Muscle of arm (tissue), 1 donor: ENCODE measurements at regions not wholly inside any gene's neighbourhood (a gene's known extent, or its start where the extent isn't known, plus 50 kb on each side); places are given as distances from the start of the nearest gene placed in this dataset.

Source experiments
- DNase-seq: peaks from one replicate; pipeline ENCODE4 v3.0.0-alpha.2; 2013

DNA sequence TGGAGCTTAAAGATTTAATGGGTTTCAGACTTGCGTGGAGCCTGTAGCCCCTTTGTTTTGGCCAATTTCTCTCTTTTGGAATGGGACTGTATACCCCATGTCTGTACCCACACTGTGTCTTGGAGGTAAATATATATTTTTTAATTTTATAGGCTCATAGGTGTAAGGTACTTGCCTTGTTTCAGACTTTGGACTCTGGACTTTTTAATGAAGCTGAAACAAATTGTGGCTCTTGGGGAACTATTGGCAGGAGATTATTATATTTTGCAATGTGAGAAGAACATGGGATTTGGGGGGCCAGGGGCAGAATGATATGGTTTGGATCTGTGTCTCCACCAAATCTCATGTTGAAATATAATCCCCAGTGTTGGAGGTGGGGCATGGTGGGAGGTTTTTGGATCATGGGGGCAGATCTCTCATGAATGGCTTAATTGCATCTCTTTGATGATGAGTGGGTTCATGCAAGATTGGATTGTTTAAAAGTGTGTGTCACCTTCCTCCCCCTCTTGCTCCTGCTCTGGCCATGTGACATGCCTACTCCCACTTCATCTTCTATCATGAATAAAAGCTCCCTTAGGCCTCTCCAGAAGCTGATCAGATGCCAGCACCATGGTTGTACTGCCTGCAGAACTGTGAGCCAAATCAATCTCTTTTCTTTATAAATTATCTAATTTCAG, 74.1 kb upstream of the ARHGAP20 start:
- no peak for DNase-seq

GRCh38 chr11:110785398-110785797, 73.2 kb upstream of the ARHGAP20 start:
- no peak for DNase-seq

GRCh38 chr11:110782616-110783015, 70.4 kb upstream of the ARHGAP20 start:
- DNase-seq: no peak

DNA sequence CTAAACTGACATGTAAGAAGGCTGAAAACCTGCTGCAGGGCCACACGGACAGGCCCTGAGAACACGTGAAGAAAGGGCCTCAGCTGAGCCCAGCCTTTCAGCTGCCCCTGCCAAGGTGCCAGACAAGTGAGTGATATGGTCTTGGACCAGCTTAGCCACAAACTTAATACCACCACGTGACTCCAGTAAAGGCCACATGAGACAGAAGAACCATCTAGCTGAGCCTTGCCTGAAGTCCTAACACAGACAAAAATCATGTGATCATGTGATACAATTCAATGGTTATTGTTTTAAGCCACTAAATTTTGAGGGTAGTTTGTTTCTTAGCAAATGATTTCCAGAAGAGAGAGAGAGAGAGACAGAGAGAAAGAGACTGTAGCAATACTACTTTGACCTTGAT, 66.9 kb upstream of the ARHGAP20 start:
- DNase-seq: no peak

DNA sequence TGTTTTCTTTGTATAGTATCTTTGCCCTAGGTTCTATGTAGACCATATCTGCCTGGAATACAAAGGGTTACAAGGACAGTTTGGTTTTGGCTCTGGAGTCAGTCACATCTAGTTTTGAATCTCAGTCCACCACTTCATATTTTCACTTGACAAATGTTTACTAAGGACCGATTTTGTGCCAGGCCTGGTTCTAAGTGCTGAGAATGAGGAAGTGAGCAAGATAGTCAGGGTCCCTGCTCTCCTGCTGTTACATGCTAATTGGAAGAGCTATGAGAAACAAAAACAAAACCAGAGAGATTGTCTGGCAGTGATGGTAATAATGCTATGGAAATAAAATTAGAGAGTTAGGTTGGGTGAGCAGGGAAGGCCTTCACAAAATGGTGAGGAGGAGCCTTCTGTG, 66.1 kb upstream of the ARHGAP20 start:
- no peak for DNase-seq

DNA sequence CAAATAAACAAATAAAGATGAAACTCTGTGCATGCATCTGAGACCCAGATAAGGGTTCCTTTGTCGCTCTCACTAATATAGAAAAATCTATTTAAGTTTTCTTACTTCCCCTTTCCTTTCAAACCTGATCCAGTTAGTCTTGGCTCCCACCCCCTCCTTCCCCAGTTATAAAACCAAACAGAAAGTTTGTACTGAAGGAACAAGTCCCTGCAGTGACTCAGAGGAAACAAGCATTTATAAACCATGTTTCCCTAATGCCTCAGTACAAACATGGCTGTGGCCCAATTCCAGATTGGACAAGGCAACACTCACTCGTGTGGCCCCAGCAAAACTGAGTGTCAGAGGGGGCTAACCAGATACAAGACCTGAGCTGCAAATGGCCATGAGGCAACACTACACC, 65.5 kb upstream of the ARHGAP20 start:
- no peak for DNase-seq

DNA sequence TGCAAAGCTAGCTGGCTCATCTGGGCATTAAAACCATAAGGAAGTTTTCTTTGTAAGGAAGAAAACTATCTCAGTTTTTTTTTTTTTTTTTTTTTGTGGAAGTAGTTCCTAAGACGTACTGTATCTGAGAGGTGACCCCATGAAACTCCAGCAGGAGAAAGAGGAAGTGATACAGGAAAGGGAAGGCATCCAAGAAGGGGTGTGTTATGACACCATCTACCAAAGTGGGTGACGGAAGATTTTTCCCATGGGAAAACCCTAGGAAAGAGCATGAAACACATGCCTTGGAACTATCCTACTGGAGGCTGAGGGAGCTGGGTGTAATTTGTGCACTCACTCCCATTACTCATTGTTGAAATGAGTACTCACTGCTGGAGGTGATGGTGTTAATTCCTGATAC, 63.8 kb upstream of the ARHGAP20 start:
- DNase-seq: no peak

DNA sequence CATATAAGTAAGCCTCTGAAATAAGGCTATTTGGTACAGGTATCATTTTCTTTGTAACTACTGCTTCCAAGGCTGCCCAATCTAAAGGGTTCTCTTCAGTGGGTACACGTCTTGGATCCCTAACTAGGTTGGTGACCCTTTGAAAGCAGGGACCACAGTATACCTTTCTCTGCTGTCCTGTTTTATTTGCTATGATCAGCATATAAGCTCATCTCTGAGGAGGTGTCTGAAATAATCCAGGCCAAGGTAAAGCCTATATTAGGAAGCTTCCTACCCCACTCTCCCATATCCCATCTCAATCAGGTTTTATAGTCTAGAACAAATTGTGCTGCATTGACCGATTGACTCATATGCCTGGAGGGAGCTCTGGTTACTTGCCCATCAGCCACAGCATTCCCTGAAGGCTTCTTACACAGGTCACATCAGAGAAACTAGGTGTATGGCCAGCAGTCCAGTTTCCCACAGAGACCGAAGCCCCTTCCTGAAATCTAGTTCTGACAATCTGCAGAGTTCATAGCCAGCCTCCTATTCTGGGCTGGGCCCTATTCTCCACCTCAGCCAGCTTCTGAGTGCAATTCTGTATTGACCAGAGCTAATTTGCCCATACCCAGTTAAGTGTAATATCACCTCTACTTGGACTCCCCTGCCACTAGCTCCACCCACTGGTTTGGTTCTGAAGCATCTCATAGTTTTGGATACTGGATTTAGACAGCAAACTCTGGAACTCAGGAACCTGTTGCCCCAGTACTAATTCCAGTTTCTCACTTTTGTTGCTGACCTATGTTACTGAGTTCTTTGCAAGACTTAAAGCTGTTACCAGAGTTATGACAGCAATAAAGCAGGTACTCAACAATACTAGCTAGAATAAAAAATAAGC, 62.1 kb upstream of the ARHGAP20 start:
- no peak for DNase-seq

GRCh38 chr11:110773442-110773841, 61.2 kb upstream of the ARHGAP20 start:
- DNase-seq: no peak

DNA sequence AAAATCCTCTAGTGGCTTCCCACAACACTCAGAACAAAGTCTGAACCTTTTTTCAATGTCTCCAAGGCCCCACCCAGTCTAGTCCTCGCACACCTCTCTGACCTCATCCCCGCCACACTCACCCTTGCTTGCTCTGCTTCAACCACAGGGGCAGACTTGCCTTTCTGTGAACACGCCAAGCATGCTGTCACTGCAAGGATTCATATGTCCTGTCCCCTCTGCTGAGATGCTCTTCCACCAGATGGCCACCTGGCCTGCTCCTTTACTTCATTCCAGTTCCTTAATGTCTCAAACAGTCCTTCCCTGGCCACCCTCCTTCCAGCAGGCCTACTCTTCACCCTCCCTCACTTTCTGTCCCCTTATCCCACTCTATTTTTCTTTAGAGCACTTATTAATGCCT, 60.6 kb upstream of the ARHGAP20 start:
- no peak for DNase-seq

- no peak for DNase-seq
Observed at GRCh38 chr11:110766316-110766715, 54.1 kb upstream of the ARHGAP20 start.

GRCh38 chr11:110764485-110764884, 52.2 kb upstream of the ARHGAP20 start:
- no peak for DNase-seq

DNA sequence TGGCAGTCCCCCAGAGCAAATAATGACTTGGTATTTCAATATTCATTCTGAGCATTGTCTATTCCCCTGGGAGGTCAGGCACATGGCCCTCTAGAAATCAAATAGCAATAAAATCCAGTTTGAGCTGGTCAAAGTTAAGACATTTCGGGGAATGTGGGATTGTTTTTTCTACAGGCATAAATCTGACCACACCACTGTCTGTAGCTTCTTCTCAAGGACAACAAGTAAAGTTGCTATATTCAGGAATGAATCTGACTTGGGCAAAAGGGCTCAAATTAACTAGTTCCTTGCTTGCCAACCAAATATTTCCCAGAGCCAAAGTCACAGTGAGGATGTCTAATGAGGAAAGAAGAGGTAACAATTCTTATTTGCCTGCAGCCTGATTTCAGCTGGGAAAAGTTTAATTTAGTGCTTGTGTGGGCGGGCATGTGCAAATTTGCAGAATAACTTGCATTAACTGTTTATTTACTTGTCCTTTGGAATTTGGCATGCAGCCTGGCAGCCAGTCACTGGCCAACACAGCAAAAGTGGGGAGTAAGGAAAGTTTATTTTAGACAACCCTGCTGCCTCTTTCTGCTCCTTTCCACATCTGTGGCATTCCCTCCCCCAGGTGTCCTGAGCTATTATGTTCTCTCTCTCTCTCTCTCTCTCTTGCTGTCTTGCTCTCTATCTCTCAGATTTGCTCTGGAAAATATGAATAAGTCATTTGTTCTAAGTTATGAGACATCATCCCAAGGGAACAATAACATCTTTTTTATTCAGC, 51.2 kb upstream of the ARHGAP20 start:
- DNase-seq: peak; percentile 36

- no peak for DNase-seq
Observed at GRCh38 chr11:110762590-110762989, 50.4 kb upstream of the ARHGAP20 start.
